ENCODE measurements at regions not wholly inside any gene's neighbourhood (a gene's known extent, or its start where the extent isn't known, plus 50 kb on each side); places are given as distances from the start of the nearest gene placed in this dataset.

DNA sequence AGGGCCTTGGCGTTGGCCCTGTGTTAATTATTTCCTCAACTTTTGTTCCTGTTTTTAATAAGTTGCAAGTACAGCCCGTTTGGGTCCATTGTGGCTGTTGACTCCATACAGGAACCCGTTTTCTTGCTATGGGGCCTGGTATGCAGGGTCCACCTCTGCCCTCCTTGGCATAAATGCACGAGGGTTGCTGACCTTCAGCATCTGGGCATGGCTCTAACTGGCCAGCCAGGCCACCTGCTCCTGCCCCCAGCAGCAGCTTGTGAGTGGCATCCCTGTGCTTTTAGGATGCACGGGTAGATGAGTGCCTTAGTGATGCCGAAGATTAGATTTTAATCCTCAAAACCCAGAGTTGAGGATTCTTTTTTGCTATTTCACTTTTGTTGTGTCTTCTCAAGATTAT is 123.2 kb downstream of the GLRX3 start:
- Histone ChIP-seq H3F3A (replicated peaks; ENCODE audit: low read depth) (no peaks in the 10 kb centered on the region), H2AFZ (no peak overlapping the region), H3K4me3 (no peak overlapping the region), H3K4me2 (no peak overlapping the region), H3K27ac (ENCODE audit: low read depth) (no peak overlapping the region), H3K27me3 (ENCODE audit: insufficient read depth) (no peaks in the 10 kb centered on the region), H3K79me2 (replicated peaks; ENCODE audit: insufficient read depth) (no peaks in the 10 kb centered on the region), H3K9me2 (ENCODE audit: insufficient read depth) (no peaks in the 10 kb centered on the region), H3K36me3 (ENCODE audit: insufficient read depth) (no peaks in the 10 kb centered on the region; the same call in 1 of the 2 replicates), H4K20me1 (replicated peaks; ENCODE audit: insufficient read depth) (no peaks in the 10 kb centered on the region), H3K4me1 (ENCODE audit: insufficient read depth) (no peaks in the 10 kb centered on the region)
- DNase-seq (ENCODE audit: low spot score): no peak
- Mint-ChIP-seq H3K4me1 (no peaks in the 10 kb centered on the region), H3K27ac (no peak overlapping the region), H3K4me3 (no peak overlapping the region), H3K36me3 (ENCODE audit: low read depth) (peaks cover 37% of the 10 kb centered on the region), H3K9me3 (peaks cover 100% of the 10 kb centered on the region), H3K27me3 (ENCODE audit: insufficient read depth, low read depth, poor library complexity) (peaks cover 5% of the 10 kb centered on the region)
- ATAC-seq: no peak
- TF ChIP-seq ZNF331 (CRISPR knock-in tag; IDR thresholded peaks at IDR 0.05; ENCODE audit: low read depth) (no peak), ZNF462 (CRISPR knock-in tag; IDR thresholded peaks at IDR 0.05) (no peak), EZH2phosphoT487 (IDR thresholded peaks at IDR 0.05; ENCODE audit: unreplicated experiment) (no peak), STAT1 (IDR thresholded peaks at IDR 0.05; ENCODE audit: unreplicated experiment) (no peak), CREB1 (CRISPR knock-in tag; IDR thresholded peaks at IDR 0.05; ENCODE audit: low read depth) (no peak), JUNB (IDR thresholded peaks at IDR 0.05; ENCODE audit: unreplicated experiment) (no peak), POLR2AphosphoS5 (IDR thresholded peaks at IDR 0.05; ENCODE audit: low read depth) (no peak), REST (IDR thresholded peaks at IDR 0.05; ENCODE audit: unreplicated experiment) (no peak), NANOG (IDR thresholded peaks at IDR 0.05; ENCODE audit: borderline replicate concordance) (no peak)
- TF ChIP-seq, protein P1, sequence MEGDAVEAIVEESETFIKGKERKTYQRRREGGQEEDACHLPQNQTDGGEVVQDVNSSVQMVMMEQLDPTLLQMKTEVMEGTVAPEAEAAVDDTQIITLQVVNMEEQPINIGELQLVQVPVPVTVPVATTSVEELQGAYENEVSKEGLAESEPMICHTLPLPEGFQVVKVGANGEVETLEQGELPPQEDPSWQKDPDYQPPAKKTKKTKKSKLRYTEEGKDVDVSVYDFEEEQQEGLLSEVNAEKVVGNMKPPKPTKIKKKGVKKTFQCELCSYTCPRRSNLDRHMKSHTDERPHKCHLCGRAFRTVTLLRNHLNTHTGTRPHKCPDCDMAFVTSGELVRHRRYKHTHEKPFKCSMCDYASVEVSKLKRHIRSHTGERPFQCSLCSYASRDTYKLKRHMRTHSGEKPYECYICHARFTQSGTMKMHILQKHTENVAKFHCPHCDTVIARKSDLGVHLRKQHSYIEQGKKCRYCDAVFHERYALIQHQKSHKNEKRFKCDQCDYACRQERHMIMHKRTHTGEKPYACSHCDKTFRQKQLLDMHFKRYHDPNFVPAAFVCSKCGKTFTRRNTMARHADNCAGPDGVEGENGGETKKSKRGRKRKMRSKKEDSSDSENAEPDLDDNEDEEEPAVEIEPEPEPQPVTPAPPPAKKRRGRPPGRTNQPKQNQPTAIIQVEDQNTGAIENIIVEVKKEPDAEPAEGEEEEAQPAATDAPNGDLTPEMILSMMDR (conservative IDR thresholded peaks at IDR 0.05; ENCODE audit: low read depth in 2 of 2): no peak
- TF ChIP-seq, protein P2, sequence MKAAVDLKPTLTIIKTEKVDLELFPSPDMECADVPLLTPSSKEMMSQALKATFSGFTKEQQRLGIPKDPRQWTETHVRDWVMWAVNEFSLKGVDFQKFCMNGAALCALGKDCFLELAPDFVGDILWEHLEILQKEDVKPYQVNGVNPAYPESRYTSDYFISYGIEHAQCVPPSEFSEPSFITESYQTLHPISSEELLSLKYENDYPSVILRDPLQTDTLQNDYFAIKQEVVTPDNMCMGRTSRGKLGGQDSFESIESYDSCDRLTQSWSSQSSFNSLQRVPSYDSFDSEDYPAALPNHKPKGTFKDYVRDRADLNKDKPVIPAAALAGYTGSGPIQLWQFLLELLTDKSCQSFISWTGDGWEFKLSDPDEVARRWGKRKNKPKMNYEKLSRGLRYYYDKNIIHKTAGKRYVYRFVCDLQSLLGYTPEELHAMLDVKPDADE (IDR thresholded peaks at IDR 0.05): no peak

Measured in GM23338 (cell line).